Mucosa of rectum (tissue), 2 donors: ENCODE measurements at regions not wholly inside any gene's neighbourhood (a gene's known extent, or its start where the extent isn't known, plus 50 kb on each side); places are given as distances from the start of the nearest gene placed in this dataset.

ENCODE experiments used
- H3K27ac ChIP-seq, 2 donors: one replicate each; pipeline ENCODE4 v1.7.0; 2013; ENCODE audit warnings: inconsistent platforms in 2 of 2, low read depth in 2 of 2, low read length in 2 of 2
- H3K27me3 ChIP-seq, 2 donors: one replicate each; pipeline ENCODE4 v1.7.0; 2013; ENCODE audit warnings: low read length in 2 of 2; ENCODE audit not compliant: control insufficient read depth in 2 of 2, insufficient read depth in 2 of 2
- H3K36me3 ChIP-seq, 2 donors: one replicate each; pipeline ENCODE4 v1.7.0; 2013; ENCODE audit warnings: low read length in 2 of 2; ENCODE audit not compliant: control insufficient read depth in 2 of 2, insufficient read depth in 2 of 2
- H3K4me1 ChIP-seq, 2 donors: one replicate each; pipeline ENCODE4 v1.7.0; 2013; ENCODE audit warnings: low read length in 2 of 2, mild to moderate bottlenecking in 1 of 2; ENCODE audit not compliant: control insufficient read depth in 2 of 2, insufficient read depth in 2 of 2
- H3K4me3 ChIP-seq, 2 donors: one replicate each; pipeline ENCODE4 v1.7.0; 2013; ENCODE audit warnings: low read length in 2 of 2
- H3K9ac ChIP-seq, 2 donors: one replicate each; pipeline ENCODE4 v1.7.0; 2013; ENCODE audit warnings: low read length in 2 of 2, low read depth in 1 of 2, mild to moderate bottlenecking in 1 of 2
- H3K9me3 ChIP-seq, 2 donors: one replicate each; pipeline ENCODE4 v1.7.0; 2013; ENCODE audit warnings: low read length in 2 of 2; ENCODE audit not compliant: control insufficient read depth in 2 of 2
- donor health status: healthy.
- donor health status: Normal muscosa, but diverticular disease.

GRCh38 chr15:93312891-93313486 is 224.0 kb upstream of the RGMA start:
- H3K27me3 ChIP-seq, result no peaks in the 10 kb centered on the region
- no peaks in the 10 kb centered on the region for H3K9me3 ChIP-seq
- H3K4me1 ChIP-seq, result no peaks in the 10 kb centered on the region
- no peak overlapping the region for H3K9ac ChIP-seq
- no peak overlapping the region for H3K4me3 ChIP-seq
- no peak overlapping the region for H3K27ac ChIP-seq
- no peaks in the 10 kb centered on the region for H3K36me3 ChIP-seq

GRCh38 chr15:93311620-93312019 is 222.6 kb upstream of the RGMA start:
- H3K4me1 ChIP-seq, result no peaks in the 10 kb centered on the region
- no peaks in the 10 kb centered on the region for H3K9me3 ChIP-seq

GRCh38 chr15:93308026-93308690 is 219.1 kb upstream of the RGMA start:
- Histone ChIP-seq H3K9ac (no peak overlapping the region), H3K27me3 (no peaks in the 10 kb centered on the region), H3K9me3 (no peaks in the 10 kb centered on the region), H3K4me3 (no peak overlapping the region), H3K27ac (no peak overlapping the region), H3K4me1 (no peaks in the 10 kb centered on the region), H3K36me3 (no peaks in the 10 kb centered on the region)

More at GRCh38 chr15:93311620-93312019, 222.6 kb upstream of the RGMA start:
- no peak overlapping the region for H3K4me3 ChIP-seq
- H3K36me3 ChIP-seq, result no peaks in the 10 kb centered on the region
- no peaks in the 10 kb centered on the region for H3K27me3 ChIP-seq
- H3K9ac ChIP-seq, result no peak overlapping the region
- H3K27ac ChIP-seq, result no peak overlapping the region

DNA sequence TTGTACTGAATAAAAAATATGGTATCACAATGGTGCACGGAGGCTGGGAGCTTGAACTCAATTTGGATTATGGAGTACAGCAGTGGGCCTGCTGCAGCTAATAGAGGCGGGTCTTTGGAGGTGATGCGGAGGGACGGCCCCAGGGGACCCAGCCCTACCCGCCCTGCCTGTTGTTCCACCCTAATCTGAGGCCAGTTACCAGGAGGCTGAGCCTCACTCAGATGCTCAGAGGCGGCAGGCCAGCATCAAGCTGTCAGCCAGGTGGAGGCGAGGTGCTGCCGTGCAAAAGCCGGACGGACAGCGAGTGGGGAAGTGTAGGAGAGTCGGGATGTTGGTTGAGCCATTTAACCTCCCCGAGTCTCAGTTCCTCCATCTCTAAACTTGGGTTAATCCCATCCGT is 218.5 kb upstream of the RGMA start:
- Histone ChIP-seq H3K4me3 (no peak overlapping the region), H3K9me3 (no peaks in the 10 kb centered on the region)

DNA sequence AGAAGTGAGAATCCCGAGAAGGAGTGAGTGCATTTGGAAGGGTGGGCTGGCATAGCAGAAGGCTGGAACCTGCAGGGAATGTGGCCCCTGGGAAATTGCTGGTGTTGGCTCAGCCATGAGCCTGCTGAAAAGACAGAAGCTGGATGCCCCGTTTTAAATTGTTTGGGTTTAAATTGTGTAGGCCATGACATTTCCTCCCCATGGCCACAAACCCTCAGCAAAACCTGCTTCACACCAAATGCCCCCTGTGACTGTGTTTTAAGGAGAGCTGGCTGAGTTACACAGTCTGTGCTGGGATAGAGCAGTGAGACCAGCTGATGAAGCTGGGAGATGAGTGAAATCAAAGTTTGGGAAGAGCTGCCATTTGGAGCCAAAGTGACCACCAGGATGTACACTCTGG is 216.3 kb upstream of the RGMA start:
- H3K9ac ChIP-seq, result no peak overlapping the region

More for the DNA sequence above, 218.5 kb upstream of the RGMA start:
- no peak overlapping the region for H3K9ac ChIP-seq
- H3K27ac ChIP-seq, result no peak overlapping the region
- no peaks in the 10 kb centered on the region for H3K36me3 ChIP-seq
- H3K4me1 ChIP-seq, result no peaks in the 10 kb centered on the region
- H3K27me3 ChIP-seq, result no peaks in the 10 kb centered on the region

GRCh38 chr15:93302080-93302765 is 213.2 kb upstream of the RGMA start:
- H3K36me3 ChIP-seq, result no peaks in the 10 kb centered on the region
- no peaks in the 10 kb centered on the region for H3K9me3 ChIP-seq
- H3K27ac ChIP-seq, result no peak overlapping the region
- H3K9ac ChIP-seq, result no peak overlapping the region
- H3K4me3 ChIP-seq, result no peak overlapping the region
- no peaks in the 10 kb centered on the region for H3K27me3 ChIP-seq
- H3K4me1 ChIP-seq, result no peaks in the 10 kb centered on the region

More for the DNA sequence above, 216.3 kb upstream of the RGMA start:
- Histone ChIP-seq H3K4me3 (no peak overlapping the region), H3K36me3 (no peaks in the 10 kb centered on the region), H3K9me3 (no peaks in the 10 kb centered on the region), H3K27me3 (no peaks in the 10 kb centered on the region), H3K4me1 (no peaks in the 10 kb centered on the region), H3K27ac (no peak overlapping the region)

- Histone ChIP-seq H3K9me3 (no peaks in the 10 kb centered on the region), H3K4me1 (no peaks in the 10 kb centered on the region), H3K36me3 (no peaks in the 10 kb centered on the region), H3K27me3 (no peaks in the 10 kb centered on the region), H3K27ac (no peak overlapping the region), H3K4me3 (no peak overlapping the region), H3K9ac (no peak overlapping the region)
Measured at GRCh38 chr15:93300796-93301195, 211.8 kb upstream of the RGMA start.

DNA sequence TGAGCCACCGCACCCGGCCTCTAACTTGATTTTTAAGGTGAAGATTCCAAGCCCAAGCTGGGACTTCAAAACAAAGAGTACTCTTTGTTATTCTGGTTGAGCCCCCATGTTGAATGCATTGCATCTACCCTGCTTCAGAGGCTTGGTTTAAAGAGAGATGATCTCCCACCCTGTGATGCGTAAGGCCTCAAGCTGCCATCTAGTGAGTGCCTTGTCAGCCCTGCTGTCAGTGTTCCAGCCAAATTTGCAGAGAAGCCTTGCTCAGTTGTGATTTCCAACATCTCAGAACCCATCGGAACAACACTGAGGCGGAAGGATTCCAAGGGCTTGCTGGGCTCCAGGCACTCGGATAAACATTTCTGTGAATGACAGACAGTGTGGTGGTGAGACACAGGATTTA is 210.7 kb upstream of the RGMA start:
- H3K4me1 ChIP-seq, result no peaks in the 10 kb centered on the region
- H3K27me3 ChIP-seq, result no peaks in the 10 kb centered on the region
- H3K9me3 ChIP-seq, result no peaks in the 10 kb centered on the region
- no peak overlapping the region for H3K9ac ChIP-seq
- H3K4me3 ChIP-seq, result no peak overlapping the region
- H3K27ac ChIP-seq, result no peak overlapping the region
- no peaks in the 10 kb centered on the region for H3K36me3 ChIP-seq

- Histone ChIP-seq H3K27me3 (no peaks in the 10 kb centered on the region), H3K9ac (no peak overlapping the region), H3K27ac (no peak overlapping the region), H3K4me3 (no peak overlapping the region), H3K36me3 (no peaks in the 10 kb centered on the region), H3K4me1 (no peaks in the 10 kb centered on the region), H3K9me3 (no peaks in the 10 kb centered on the region)
Measured at GRCh38 chr15:93298901-93299300, 209.9 kb upstream of the RGMA start.

DNA sequence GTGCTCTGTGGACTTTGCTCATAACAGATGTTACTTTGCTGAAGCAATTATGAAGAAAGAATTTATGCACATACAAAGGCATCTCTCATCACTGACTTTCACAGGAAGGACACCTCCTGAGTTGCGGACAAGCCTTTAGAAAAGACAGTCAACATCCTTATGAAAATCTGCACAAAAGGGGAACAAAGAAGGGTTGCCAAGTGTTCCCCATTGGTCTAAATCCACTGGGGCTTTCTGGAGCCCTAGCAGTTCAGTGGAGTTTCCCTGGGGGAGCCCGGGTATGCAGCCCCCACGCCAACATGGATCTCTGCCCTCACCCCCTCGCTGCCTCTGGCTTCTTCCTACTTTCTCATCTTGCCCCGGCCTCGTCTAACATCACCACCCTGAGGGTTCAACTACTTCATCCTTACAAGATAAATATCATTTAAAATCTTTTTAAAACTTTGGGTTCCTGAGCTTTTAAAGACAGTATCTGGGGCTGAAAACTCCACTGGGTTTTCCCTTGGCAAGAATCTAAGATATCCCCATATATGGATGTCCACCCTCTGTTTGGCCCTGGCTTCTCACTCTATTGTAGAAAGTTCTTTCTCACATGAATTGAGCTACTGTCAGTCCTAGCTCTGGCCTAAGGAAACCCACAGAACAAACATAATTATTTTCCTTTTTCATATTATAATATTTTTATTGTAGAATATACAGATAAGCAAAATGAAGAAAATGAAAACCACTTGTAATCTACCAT is 207.9 kb upstream of the RGMA start:
- no peak overlapping the region for H3K9ac ChIP-seq
- H3K9me3 ChIP-seq, result no peaks in the 10 kb centered on the region
- H3K36me3 ChIP-seq, result no peaks in the 10 kb centered on the region
- H3K27me3 ChIP-seq, result no peaks in the 10 kb centered on the region
- no peaks in the 10 kb centered on the region for H3K4me1 ChIP-seq
- H3K4me3 ChIP-seq, result no peak overlapping the region
- H3K27ac ChIP-seq, result no peak overlapping the region
